SK-N-SH treated with all-trans-retinoic acid at 6 μM for 48 hours (cell line): ENCODE measurements at regions not wholly inside any gene's neighbourhood (a gene's known extent, or its start where the extent isn't known, plus 50 kb on each side); places are given as distances from the start of the nearest gene placed in this dataset.

Source experiments
- ARNTL ChIP-seq: fragments of 450-650 bp; formaldehyde crosslinking; IDR thresholded peaks from 2 replicates; pipeline ENCODE4 v1.5.0; 2020; ENCODE audit warnings: low read depth, mild to moderate bottlenecking, moderate library complexity, borderline replicate concordance
- BACH2 ChIP-seq: fragments of 250-450 bp; sonication (Bioruptor Pico); IDR thresholded peaks from 2 replicates; pipeline ENCODE4 v1.9.0; 2021; ENCODE audit warnings: mild to moderate bottlenecking, borderline replicate concordance
- RARB ChIP-seq: fragments of 250-450 bp; sonication (Bioruptor Pico); IDR thresholded peaks from 2 replicates; pipeline ENCODE4 v1.8.0; 2021; ENCODE audit warnings: mild to moderate bottlenecking, moderate library complexity
- ZFP3 ChIP-seq: fragments of 250-450 bp; sonication (Bioruptor Pico); IDR thresholded peaks from 2 replicates; pipeline ENCODE4 v1.5.0; 2020; ENCODE audit warnings: mild to moderate bottlenecking, moderate library complexity

- no peak for TF ChIP-seq BACH2 (CRISPR knock-in tag)
- TF ChIP-seq RARB (CRISPR knock-in tag): no peak
- no peak for TF ChIP-seq ARNTL (CRISPR knock-in tag)
- TF ChIP-seq ZFP3 (CRISPR knock-in tag): no peak
Observed at GRCh38 chr2:100666996-100667395, 104.2 kb downstream of the PDCL3 start.
